HEK293T (cell line): ENCODE measurements at regions not wholly inside any gene's neighbourhood (a gene's known extent, or its start where the extent isn't known, plus 50 kb on each side); places are given as distances from the start of the nearest gene placed in this dataset.

ENCODE experiments used
- CTCF ChIA-PET: fragments of 350-600 bp; formaldehyde crosslinking; extraction: SDS; loops from one replicate; lab custom pipeline; 2021; ENCODE audit warnings: antibody characterized with exemption, inconsistent platforms; lab: Yijun Ruan, JAX
- POLR2A ChIA-PET: fragments of 350-600 bp; formaldehyde crosslinking; extraction: SDS; loops from one replicate; lab custom pipeline; 2020; ENCODE audit warnings: antibody characterized with exemption, inconsistent platforms; lab: Yijun Ruan, JAX
- DNase-seq: peaks from one replicate; pipeline ENCODE4 v3.0.0; 2012; ENCODE audit warnings: mixed read lengths; ENCODE audit errors: extremely low spot score
- ARNT ChIP-seq: fragments of 450-650 bp; IDR thresholded peaks from 2 replicates; pipeline ENCODE4 v1.6.1; 2017; ENCODE audit warnings: mild to moderate bottlenecking
- BHLHE40 ChIP-seq: fragments of 450-650 bp; IDR thresholded peaks from 2 replicates; pipeline ENCODE4 v1.6.1; 2016; ENCODE audit warnings: mild to moderate bottlenecking, moderate library complexity, borderline replicate concordance
- CTBP1 ChIP-seq: fragments of 450-650 bp; IDR thresholded peaks from 2 replicates; pipeline ENCODE4 v1.6.1; 2016; ENCODE audit warnings: borderline replicate concordance
- ELF4 ChIP-seq: fragments of 450-650 bp; IDR thresholded peaks from 2 replicates; pipeline ENCODE4 v1.6.1; 2017; ENCODE audit warnings: antibody characterized with exemption
- FOXA1 ChIP-seq: fragments of 450-650 bp; IDR thresholded peaks from 2 replicates; pipeline ENCODE4 v1.6.1; 2016; ENCODE audit warnings: mild to moderate bottlenecking
- FOXK2 ChIP-seq: fragments of 450-650 bp; IDR thresholded peaks from 2 replicates; pipeline ENCODE4 v1.6.1; 2016; ENCODE audit warnings: mild to moderate bottlenecking
- FOXM1 ChIP-seq: fragments of 450-650 bp; IDR thresholded peaks from 2 replicates; pipeline ENCODE4 v1.6.1; 2017; ENCODE audit warnings: mild to moderate bottlenecking, borderline replicate concordance
- HDGF ChIP-seq: fragments of 450-650 bp; IDR thresholded peaks from 2 replicates; pipeline ENCODE4 v1.6.1; 2017; ENCODE audit warnings: antibody characterized with exemption, borderline replicate concordance
- L3MBTL2 ChIP-seq: fragments of 450-650 bp; conservative IDR thresholded peaks from 2 replicates; pipeline ENCODE4 v1.6.1; 2016; ENCODE audit warnings: mild to moderate bottlenecking
- LEF1 ChIP-seq: fragments of 450-650 bp; IDR thresholded peaks from 2 replicates; pipeline ENCODE4 v1.6.1; 2017; ENCODE audit warnings: mild to moderate bottlenecking, borderline replicate concordance
- NFRKB ChIP-seq: fragments of 450-650 bp; IDR thresholded peaks from 2 replicates; pipeline ENCODE4 v1.6.1; 2016; ENCODE audit warnings: mild to moderate bottlenecking, moderate library complexity
- PKNOX1 ChIP-seq: fragments of 450-650 bp; IDR thresholded peaks from 2 replicates; pipeline ENCODE4 v1.6.1; 2016
- SP1 ChIP-seq: fragments of 450-650 bp; IDR thresholded peaks from 2 replicates; pipeline ENCODE4 v1.6.1; 2017
- SUZ12 ChIP-seq: fragments of 450-650 bp; IDR thresholded peaks from 2 replicates; pipeline ENCODE4 v1.6.1; 2016; ENCODE audit warnings: mild to moderate bottlenecking
- TARDBP ChIP-seq: fragments of 450-650 bp; IDR thresholded peaks from 2 replicates; pipeline ENCODE4 v1.6.1; 2016
- ZNF384 ChIP-seq: fragments of 450-650 bp; IDR thresholded peaks from 2 replicates; pipeline ENCODE4 v1.6.1; 2016

GRCh38 chr20:20778676-20779075 lies 66.2 kb upstream of the RALGAPA2 start:
- CTCF ChIA-PET, result no interaction called here
- POLR2A ChIA-PET, result no interaction called here
- no peak for TF ChIP-seq ZNF384
- no peak for TF ChIP-seq L3MBTL2
- TF ChIP-seq SUZ12, result no peak
- TF ChIP-seq CTBP1, result no peak
- TF ChIP-seq HDGF, result no peak
- TF ChIP-seq FOXM1, result no peak
- TF ChIP-seq BHLHE40, result no peak
- no peak for TF ChIP-seq SP1
- TF ChIP-seq PKNOX1, result no peak
- no peak for TF ChIP-seq FOXK2
- TF ChIP-seq NFRKB, result no peak
- DNase-seq, result no peak

GRCh38 chr20:20772497-20773085 lies 60.1 kb upstream of the RALGAPA2 start:
- CTCF ChIA-PET, result no interaction called here
- POLR2A ChIA-PET, result no interaction called here
- TF ChIP-seq LEF1, result no peak
- no peak for TF ChIP-seq FOXA1
- no peak for TF ChIP-seq CTBP1
- no peak for DNase-seq

DNA sequence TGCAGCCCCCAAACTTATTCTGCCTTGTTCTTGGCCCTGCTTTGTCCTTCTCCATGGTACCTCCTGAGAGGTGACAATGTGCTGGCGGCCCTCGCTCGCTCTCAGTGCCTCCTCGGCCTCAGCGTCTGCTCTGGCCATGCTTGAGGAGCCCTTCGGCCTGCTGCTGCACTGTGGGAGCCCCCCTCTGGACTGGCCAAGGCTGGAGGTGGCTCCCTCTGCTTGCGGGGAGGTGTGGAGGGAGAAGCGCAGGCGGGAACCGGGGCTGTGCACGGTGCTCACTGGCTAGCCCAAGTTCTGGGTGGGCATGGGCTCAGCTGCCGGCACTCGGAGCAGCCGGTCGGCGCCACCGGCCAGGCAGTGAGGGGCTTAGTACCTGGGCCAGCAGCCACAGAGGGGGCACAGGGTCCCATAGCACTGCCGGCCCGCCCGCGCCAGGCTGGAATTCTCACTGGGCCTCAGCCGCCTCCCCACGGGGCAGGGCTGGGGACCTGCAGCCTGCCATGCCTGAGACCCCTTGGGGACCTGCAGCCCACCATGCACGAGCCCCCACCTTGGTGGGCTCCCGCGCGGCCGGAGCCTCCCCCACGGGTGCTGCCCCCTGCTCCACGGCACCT lies 55.9 kb upstream of the RALGAPA2 start:
- ChIA-PET POLR2A (no interaction called here), CTCF (no interaction called here)
- DNase-seq, result no peak
- TF ChIP-seq HDGF, result no peak
- no peak for TF ChIP-seq ELF4

DNA sequence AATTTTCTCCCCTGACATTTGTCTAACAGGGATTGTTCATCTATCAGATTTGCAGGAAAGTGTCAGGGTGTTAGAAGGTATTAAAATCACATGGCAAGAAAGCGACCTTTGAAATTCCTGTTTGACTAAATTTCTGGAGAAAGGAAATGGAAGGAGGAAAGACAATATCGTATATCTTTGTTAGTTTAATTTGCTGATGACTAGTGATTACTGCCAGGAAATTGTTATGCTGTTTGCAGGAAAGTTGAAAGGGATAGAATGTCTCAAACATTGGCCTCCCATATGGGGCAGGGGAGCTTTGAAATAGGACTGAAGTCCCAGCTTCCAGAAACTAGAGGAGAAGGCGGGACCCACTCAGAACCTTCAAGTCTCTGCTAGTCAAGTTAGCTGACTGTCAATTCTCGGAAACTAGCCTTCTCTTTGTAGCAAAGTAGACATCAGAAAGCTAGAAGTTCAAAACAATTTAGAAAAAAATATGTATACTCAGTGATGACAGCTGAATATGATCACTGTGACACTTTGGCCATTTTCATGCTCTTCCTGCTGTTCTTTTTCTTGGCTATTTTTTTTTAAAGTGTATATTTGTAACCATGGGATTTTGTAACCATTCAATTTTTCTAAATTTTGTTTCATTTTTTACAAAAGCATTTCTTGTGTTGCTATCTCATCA lies 53.4 kb upstream of the RALGAPA2 start:
- TF ChIP-seq FOXM1, result no peak
- no peak for TF ChIP-seq PKNOX1
- TF ChIP-seq LEF1, result no peak
- no peak for TF ChIP-seq SUZ12
- TF ChIP-seq BHLHE40, result no peak
- TF ChIP-seq SP1, result no peak
- TF ChIP-seq TARDBP, result no peak
- no peak for TF ChIP-seq HDGF
- no peak for TF ChIP-seq FOXA1
- no peak for TF ChIP-seq CTBP1
- no peak for TF ChIP-seq NFRKB
- CTCF ChIA-PET, result no interaction called here
- POLR2A ChIA-PET, result no interaction called here
- no peak for DNase-seq

DNA sequence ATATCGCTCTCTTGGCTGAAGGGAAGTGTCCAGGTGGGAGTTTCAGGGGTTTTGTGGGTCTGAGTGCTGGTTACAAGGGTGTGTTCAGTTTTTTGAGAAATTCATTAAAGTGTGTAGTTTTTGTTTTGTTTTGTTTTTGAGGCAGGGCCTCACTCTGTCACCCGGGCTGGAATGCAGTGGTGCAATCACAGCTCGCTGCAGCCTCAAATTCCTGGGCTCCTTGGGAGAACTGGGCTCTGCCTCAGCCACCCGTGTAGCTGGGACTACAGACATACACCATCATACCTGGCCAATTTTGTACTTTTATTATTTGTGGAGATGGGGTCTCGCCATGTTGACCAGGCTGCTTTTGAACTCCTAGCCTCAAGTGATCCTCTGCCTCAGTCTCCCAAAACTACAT lies 51.2 kb upstream of the RALGAPA2 start:
- POLR2A ChIA-PET, result no interaction called here
- DNase-seq, result no peak
- no peak for TF ChIP-seq HDGF
- no peak for TF ChIP-seq ARNT
- TF ChIP-seq BHLHE40, result no peak
- TF ChIP-seq SP1, result no peak
- TF ChIP-seq FOXK2, result no peak
- no peak for TF ChIP-seq L3MBTL2
- no peak for TF ChIP-seq ELF4
- no peak for TF ChIP-seq CTBP1
- no peak for TF ChIP-seq LEF1
- no peak for TF ChIP-seq SUZ12
- no peak for TF ChIP-seq FOXM1
- TF ChIP-seq ZNF384, result no peak
- no peak for TF ChIP-seq FOXA1
- no peak for TF ChIP-seq TARDBP
- TF ChIP-seq NFRKB, result no peak
- CTCF ChIA-PET, result no interaction called here
